ENCODE measurements at regions not wholly inside any gene's neighbourhood (a gene's known extent, or its start where the extent isn't known, plus 50 kb on each side); places are given as distances from the start of the nearest gene placed in this dataset.

- no peak for TF ChIP-seq CTCF (IDR thresholded peaks at IDR 0.05)
- TF ChIP-seq POLR2A (IDR thresholded peaks at IDR 0.05), result no peak
Measured at GRCh38 chr16:8260140-8260539, 330.2 kb downstream of the TMEM114 start.
